ENCODE measurements at regions not wholly inside any gene's neighbourhood (a gene's known extent, or its start where the extent isn't known, plus 50 kb on each side); places are given as distances from the start of the nearest gene placed in this dataset.

DNA sequence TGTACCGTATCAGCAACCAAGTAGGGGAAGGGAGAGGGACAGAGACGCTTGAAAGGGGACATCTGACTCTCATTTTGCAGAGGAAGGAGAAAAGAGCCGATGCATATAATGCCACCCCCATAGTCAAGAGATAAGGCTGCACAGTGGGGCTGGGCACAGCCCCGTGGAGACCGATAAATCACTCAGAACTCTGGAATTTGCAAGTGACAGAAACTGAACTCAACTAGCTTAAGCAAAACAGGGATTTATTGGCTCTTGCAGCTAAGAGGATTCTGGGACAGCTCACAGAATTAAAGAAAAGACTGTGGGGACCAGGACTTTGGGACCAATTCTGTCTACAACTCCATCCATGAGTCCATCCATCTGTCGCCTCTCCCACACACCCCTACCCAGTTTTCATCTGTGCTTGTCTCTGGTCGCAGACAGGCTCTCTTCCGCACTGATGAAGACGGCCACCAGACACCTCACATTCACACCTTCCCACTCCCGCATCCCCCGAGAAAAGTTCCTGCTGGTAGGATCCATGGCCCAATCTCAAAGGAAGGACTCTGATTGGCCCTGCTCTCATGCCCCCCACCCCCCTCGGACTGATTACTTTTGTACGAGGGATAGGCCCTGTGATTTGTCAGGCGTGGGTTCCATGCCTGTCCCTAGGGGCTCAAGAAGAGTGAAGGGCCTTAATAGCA, 105.9 kb upstream of the RPL38 start:
- Mint-ChIP-seq H3K4me3 (no peak overlapping the region), H3K36me3 (ENCODE audit: low read depth) (no peaks in the 10 kb centered on the region), H3K27me3 (peaks cover 13% of the 10 kb centered on the region), H3K4me1 (no peaks in the 10 kb centered on the region), H3K27ac (no peak overlapping the region), H3K9me3 (no peaks in the 10 kb centered on the region)
- no peak for DNase-seq
- intact Hi-C loops (cut with micrococcal nuclease), result no loop called here

DNA sequence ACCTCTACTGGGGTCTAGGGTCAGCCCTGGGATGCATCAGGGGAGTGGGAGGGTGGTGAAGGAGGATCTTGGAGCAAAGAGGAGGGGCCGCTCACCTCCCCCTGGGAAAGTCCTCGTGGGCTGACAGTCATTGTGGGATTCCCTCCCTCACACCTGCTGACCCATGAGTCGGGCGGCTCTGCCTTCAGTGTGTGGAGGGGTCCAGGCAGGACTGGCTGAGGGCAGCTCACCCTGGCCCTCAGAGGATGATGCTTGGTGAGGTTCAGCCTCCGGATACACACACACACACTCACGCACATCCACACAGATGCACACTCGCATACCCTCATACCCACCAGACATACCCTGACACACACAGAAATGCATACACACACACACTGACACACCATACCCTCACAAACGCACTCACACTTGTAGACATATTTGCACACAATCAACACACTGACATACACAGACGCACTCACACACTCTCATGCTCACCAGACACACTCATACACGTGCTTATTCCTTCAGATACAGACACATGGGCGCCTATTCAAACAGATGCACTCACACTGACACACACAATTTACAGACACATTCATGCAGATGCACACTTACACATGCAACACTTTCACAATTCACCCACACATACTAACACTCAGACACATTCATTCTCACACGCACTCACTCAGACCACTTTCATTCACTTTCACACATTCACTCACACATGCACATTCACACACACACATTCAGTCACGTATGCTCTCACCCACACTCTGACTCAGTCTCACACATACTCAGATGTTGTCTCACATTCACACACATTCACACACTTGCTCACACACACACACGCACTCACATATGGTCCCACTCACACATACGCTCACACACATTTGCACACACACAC, 105.1 kb upstream of the RPL38 start:
- Mint-ChIP-seq H3K36me3 (ENCODE audit: low read depth) (no peaks in the 10 kb centered on the region), H3K4me1 (no peaks in the 10 kb centered on the region), H3K27ac (no peak overlapping the region), H3K27me3 (peaks cover 13% of the 10 kb centered on the region), H3K9me3 (no peaks in the 10 kb centered on the region), H3K4me3 (no peak overlapping the region)
- intact Hi-C loops (cut with micrococcal nuclease), result no loop called here
- no peak for DNase-seq

DNA sequence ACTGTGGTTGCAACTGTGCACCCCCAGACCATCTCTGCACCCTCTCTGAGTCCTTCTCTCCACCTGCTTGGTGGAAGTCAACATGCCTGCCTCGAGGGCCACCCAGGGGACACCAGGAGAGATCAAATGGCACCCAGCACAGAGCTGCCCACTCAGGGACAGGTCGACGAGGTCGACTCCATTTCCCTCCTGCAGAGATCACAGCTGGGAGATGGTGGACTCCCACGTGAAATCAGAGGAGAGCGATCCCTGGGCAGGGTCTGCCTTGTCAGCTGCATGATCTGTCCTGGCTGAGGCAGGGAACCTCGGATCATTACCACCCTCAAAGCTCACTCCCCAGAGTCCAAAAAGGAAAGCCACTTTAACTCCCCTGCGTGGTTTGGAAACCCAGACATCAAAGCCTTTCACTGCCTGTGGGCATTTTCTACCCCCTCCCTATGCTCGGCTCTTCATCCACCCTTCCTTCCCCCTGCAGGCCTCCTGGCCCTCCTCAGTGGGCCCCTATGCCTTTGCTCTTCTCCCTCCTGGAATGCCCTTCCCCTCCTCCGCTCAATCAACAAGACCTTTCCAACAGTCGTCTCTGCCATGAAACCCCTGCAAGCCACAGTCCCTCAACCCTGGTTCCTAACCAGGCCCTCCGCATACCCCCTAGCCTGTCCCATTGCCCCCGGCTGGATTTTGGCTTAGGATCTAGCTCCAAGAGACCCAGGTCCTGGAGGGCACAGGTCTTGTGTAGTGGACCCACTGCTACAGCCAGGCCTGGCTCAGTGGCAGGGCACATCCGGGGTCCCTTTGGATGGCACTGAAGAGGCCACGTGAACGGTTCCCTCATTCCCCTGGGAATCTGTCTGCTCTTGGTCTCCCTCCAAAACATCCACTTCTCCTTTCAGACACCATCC, 103.8 kb upstream of the RPL38 start:
- H3K27ac Mint-ChIP-seq, result no peak overlapping the region
- no peaks in the 10 kb centered on the region for H3K9me3 Mint-ChIP-seq
- peaks cover 7% of the 10 kb centered on the region for H3K27me3 Mint-ChIP-seq
- no peaks in the 10 kb centered on the region for H3K36me3 Mint-ChIP-seq (ENCODE audit: low read depth)
- no peaks in the 10 kb centered on the region for H3K4me1 Mint-ChIP-seq
- intact Hi-C loops (cut with micrococcal nuclease), result no loop called here
- no peak for DNase-seq
- no peak overlapping the region for H3K4me3 Mint-ChIP-seq

DNA sequence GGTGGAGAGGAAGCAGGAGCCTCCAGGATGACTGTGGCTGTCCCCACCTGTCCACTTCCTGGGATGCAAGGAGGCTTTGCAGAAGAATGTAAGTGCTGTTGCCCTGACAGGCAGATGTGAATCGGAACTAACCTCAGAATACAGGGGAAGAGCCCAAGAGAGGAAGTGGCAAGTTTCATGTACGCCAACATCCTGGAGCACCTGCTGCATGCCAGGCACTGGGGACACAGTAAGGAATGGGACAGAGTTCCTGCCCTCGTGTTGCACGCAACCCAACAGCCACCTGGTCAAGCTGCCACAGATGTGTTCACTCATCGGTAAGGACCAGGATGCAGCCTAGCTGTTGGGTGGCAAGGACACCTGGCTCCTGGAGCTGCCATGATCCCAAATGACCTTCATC, 98.6 kb upstream of the RPL38 start:
- H3K4me3 Mint-ChIP-seq, result no peak overlapping the region
- intact Hi-C loops (cut with micrococcal nuclease), result no loop called here
- H3K9me3 Mint-ChIP-seq, result no peaks in the 10 kb centered on the region
- H3K36me3 Mint-ChIP-seq (ENCODE audit: low read depth), result no peaks in the 10 kb centered on the region
- H3K27me3 Mint-ChIP-seq, result peaks cover 4% of the 10 kb centered on the region
- DNase-seq, result no peak
- H3K4me1 Mint-ChIP-seq, result no peaks in the 10 kb centered on the region
- no peak overlapping the region for H3K27ac Mint-ChIP-seq

DNA sequence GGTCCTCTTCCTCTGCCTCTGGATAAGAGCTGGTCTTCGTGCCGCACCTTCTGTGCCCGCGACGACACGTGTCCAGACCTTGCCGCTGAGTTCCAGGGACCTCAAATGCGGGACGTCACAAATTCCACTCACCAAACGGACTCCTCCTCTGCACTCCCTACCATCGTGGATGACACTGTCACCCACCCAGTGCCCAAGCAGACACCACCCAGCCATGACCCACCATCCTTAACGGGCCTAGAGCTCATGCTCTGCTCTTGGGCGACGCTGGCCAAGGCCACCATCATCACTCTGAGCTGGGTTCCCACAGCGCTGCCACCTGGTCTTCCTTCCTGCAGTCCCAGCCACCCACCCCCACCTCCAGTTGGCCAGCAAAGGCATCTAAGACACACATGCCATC, 96.4 kb upstream of the RPL38 start:
- intact Hi-C loops (cut with micrococcal nuclease), result no loop called here
- Mint-ChIP-seq H3K36me3 (ENCODE audit: low read depth) (no peaks in the 10 kb centered on the region), H3K4me3 (no peak overlapping the region)

DNA sequence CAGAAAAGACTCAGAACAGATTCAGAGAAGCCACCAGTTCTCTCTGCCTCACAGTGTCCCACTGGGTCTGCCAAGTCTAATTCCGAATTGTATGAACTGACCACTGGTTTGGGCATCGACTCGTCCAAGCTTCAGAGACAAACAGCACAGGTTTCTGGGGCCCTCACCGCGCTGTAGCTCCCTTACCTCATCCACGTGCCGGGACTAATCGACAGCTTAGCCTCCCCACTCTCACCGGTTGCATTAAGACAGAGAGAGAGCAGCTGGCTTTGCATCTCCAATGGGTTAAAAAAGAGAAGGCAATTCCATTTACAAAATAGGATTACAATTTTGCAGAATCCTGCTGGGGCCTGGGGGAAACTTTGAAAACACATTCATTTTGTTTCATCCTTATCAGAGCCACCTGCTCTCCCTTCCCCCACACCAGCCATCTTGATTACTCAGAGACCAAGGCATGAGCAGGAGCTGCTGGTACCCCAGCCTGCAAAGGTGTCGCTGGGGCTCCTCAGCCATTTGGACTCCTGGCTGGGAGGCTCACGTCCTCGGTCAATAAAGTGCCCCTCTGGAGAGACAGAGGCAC, 95.3 kb upstream of the RPL38 start:
- Mint-ChIP-seq H3K9me3 (no peaks in the 10 kb centered on the region), H3K27ac (no peak overlapping the region), H3K4me1 (no peaks in the 10 kb centered on the region), H3K4me3 (no peak overlapping the region), H3K36me3 (ENCODE audit: low read depth) (no peaks in the 10 kb centered on the region), H3K27me3 (peaks cover 2% of the 10 kb centered on the region)
- intact Hi-C loops (cut with micrococcal nuclease), result no loop called here
- DNase-seq, result no peak

More for the DNA sequence above, 96.4 kb upstream of the RPL38 start:
- Mint-ChIP-seq H3K27ac (no peak overlapping the region), H3K4me1 (no peaks in the 10 kb centered on the region), H3K9me3 (no peaks in the 10 kb centered on the region), H3K27me3 (peaks cover 4% of the 10 kb centered on the region)
- no peak for DNase-seq

DNA sequence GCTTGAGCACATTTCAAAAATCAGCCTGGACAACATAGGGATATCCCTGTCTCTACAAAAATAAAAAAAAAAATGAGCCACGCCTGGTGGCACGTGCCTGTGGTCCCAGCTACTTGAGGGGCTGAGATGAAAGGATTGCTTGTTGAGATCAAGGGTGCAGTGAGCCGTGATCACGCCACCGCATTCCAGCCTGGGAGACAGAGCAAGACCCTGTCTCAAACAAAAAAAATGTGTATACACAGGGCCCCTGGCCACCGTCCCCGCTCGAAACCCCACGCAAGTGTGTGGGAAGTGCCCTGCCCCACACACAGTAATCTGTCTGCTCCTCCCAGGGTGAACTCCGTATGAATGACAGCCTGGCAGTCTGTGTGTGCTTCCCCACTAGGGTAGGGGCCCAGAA, 93.0 kb upstream of the RPL38 start:
- no peak overlapping the region for H3K27ac Mint-ChIP-seq
- H3K4me1 Mint-ChIP-seq, result no peaks in the 10 kb centered on the region
- intact Hi-C loops (cut with micrococcal nuclease), result no loop called here
- H3K9me3 Mint-ChIP-seq, result no peaks in the 10 kb centered on the region
- no peak overlapping the region for H3K4me3 Mint-ChIP-seq
- no peaks in the 10 kb centered on the region for H3K36me3 Mint-ChIP-seq (ENCODE audit: low read depth)
- DNase-seq, result no peak
- H3K27me3 Mint-ChIP-seq, result peaks cover 2% of the 10 kb centered on the region

DNA sequence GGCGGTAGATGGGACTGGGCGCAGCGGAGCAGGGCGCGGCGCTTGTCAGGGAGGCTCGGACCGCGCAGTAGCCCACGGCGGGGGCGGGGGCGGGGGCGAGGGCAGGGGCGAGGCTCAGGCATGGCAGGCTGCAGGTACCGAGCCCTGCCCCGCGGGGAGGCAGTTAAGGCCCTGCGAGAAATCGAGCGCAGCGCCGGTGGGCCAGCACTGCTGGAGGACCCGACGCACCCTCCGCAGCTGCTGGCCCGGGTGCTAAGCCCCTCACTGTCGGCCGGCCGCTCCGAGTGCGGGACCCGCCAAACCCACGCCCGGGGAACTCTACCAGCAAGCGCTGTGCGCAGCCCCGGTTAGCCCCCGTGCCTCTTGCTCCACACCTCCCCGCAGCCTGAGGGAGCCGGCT, 90.2 kb upstream of the RPL38 start:
- Mint-ChIP-seq H3K4me1 (no peaks in the 10 kb centered on the region), H3K27me3 (peaks cover 4% of the 10 kb centered on the region), H3K4me3 (no peak overlapping the region), H3K27ac (no peak overlapping the region), H3K9me3 (no peaks in the 10 kb centered on the region), H3K36me3 (ENCODE audit: low read depth) (no peaks in the 10 kb centered on the region)
- intact Hi-C loops (cut with micrococcal nuclease), result no loop called here
- no peak for DNase-seq

DNA sequence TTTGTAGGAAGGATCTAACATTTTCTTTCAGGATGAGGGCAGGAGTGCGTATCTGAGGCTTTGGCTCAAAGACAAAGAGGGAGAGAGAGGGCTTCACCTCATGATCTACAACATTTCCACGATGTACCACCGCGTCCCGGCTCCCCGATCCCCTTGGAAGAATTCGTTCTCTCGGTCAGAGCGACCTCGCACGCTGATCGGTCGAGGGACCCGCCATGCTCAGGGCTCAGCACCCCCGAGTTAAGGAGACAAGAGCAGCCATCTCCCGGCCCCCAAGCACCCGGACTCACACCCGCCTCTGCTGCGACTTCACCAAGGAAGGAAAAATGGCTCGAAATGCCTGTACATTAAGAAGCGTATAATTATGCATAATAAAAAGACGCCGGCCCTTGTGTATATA, 89.5 kb upstream of the RPL38 start:
- H3K27ac Mint-ChIP-seq, result no peak overlapping the region
- intact Hi-C loops (cut with micrococcal nuclease), result no loop called here
- peaks cover 4% of the 10 kb centered on the region for H3K27me3 Mint-ChIP-seq
- H3K4me1 Mint-ChIP-seq, result no peaks in the 10 kb centered on the region
- no peak for DNase-seq
- no peak overlapping the region for H3K4me3 Mint-ChIP-seq
- no peaks in the 10 kb centered on the region for H3K9me3 Mint-ChIP-seq
- H3K36me3 Mint-ChIP-seq (ENCODE audit: low read depth), result no peaks in the 10 kb centered on the region

DNA sequence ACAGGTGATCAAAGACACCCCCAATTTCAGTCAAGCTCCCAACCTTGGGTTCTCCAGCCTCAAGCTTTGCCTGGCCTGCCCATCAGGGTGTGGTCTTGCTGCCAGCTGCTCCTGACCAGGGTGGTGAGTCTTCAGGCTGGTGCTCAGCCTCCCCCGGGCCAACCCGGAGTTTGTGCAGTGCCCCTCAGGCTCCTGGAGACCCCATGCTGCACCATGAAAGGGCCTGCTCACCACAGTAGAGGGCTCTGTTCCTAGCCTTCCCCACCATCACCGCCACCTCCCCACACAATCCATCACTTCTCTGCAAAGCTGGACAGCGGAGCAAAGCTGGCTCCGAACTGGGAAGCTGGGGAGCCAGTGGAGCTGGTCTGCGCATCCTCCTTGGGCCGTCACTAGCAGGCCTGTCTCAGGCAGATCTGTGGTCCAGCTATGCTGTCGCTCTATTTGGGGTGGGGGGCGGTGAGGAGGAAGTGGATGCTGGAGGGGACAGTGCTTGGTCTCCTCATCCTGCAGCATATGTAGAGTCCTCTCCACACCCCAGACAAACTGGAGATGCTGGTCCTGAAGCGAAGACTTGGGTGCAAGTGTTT, 88.5 kb upstream of the RPL38 start:
- intact Hi-C loops (cut with micrococcal nuclease), result no loop called here

DNA sequence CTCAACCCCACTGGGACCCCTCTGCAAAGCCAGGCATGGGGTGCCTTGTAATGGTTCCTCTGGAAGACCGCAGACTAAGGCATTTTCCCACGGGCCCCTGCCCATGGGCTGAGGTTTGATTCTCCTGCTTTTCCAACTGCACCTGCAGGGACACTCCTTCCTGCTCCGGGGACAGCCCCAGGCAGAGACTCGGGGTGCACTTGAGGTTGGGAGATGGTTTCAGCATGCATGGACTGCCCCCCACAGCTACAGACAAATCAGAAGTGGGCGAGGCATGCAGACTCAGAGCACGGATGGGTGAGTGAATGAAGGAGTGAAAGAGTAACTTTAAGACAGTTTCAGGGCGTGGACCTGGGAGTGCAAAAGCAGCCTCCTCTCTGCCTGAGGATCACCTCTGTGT, 87.9 kb upstream of the RPL38 start:
- intact Hi-C loops (cut with micrococcal nuclease), result no loop called here
- no peaks in the 10 kb centered on the region for H3K36me3 Mint-ChIP-seq (ENCODE audit: low read depth)
- H3K27ac Mint-ChIP-seq, result no peak overlapping the region
- no peaks in the 10 kb centered on the region for H3K9me3 Mint-ChIP-seq
- no peak for DNase-seq
- H3K27me3 Mint-ChIP-seq, result peaks cover 4% of the 10 kb centered on the region
- no peak overlapping the region for H3K4me3 Mint-ChIP-seq
- no peaks in the 10 kb centered on the region for H3K4me1 Mint-ChIP-seq

More for the DNA sequence above, 88.5 kb upstream of the RPL38 start:
- no peaks in the 10 kb centered on the region for H3K36me3 Mint-ChIP-seq (ENCODE audit: low read depth)
- H3K27ac Mint-ChIP-seq, result no peak overlapping the region
- peaks cover 4% of the 10 kb centered on the region for H3K27me3 Mint-ChIP-seq
- no peak overlapping the region for H3K4me3 Mint-ChIP-seq
- no peaks in the 10 kb centered on the region for H3K9me3 Mint-ChIP-seq
- H3K4me1 Mint-ChIP-seq, result no peaks in the 10 kb centered on the region
- DNase-seq, result no peak

DNA sequence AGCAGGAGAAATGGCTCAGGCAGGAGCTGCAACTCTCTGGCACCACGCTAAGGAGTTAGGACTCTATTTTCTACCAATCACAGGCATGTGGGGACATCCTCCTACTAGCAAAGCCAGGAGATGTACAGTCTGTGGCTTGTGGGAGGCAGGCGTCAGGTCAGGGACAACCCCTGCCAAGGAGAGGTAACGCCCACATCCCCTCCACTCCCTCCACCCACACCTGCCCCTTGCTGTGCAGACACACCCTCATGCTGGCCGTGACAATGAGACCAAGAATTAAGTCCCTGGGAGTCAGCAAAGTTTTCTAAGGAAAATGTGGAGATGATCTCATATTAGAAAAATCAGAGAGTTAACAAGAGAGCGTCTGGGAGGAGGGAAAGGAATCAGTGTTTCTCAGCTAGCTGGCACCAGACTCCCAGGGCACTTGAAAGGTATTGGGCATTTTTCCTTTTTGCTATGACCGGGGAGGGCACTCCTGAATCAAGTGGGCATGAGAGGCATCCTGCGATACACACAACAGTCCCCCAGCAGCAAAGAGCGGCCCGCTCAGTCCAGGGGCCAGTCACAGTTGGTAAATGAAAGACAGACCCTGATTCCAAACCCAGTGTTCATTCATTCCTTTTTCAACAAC, 87.3 kb upstream of the RPL38 start:
- no peaks in the 10 kb centered on the region for H3K4me1 Mint-ChIP-seq
- H3K27me3 Mint-ChIP-seq, result peaks cover 4% of the 10 kb centered on the region
- no peak overlapping the region for H3K27ac Mint-ChIP-seq
- H3K9me3 Mint-ChIP-seq, result no peaks in the 10 kb centered on the region
- intact Hi-C loops (cut with micrococcal nuclease), result no loop called here
- no peaks in the 10 kb centered on the region for H3K36me3 Mint-ChIP-seq (ENCODE audit: low read depth)
- DNase-seq, result no peak
- no peak overlapping the region for H3K4me3 Mint-ChIP-seq

DNA sequence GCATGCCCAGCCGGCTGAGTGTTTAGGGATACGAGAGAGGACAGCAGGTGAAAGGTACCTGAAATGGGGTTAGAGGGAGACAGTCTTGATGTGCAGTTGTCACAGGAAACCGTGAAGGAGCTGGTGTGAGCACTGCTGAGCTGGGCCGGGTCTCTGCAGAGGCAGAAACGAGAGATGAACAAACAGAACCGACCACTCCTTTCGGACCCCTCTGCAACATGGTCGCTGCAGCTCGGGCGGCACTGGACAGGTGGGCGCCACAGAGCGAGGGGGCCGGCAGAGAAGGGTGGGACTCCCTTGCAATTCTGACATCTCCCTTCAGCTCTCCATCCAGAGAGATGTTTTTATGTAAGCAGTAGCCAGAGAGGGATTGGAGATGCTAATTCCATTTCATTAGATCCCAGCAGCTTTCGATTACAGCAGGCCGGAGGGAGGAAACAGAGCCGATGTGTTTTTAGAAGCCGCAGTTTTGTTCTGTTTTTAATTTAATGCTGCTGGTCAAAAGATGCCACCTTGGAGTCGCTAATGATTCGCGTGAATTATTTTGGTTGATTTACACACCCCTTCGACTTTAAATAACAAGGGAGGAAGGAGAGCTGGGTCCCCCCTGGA, 86.3 kb upstream of the RPL38 start:
- no peak for DNase-seq
- Mint-ChIP-seq H3K27ac (no peak overlapping the region), H3K4me1 (no peaks in the 10 kb centered on the region), H3K36me3 (ENCODE audit: low read depth) (no peaks in the 10 kb centered on the region), H3K9me3 (no peaks in the 10 kb centered on the region), H3K4me3 (no peak overlapping the region), H3K27me3 (peaks cover 4% of the 10 kb centered on the region)
- intact Hi-C loops (cut with micrococcal nuclease), result no loop called here

Measured in activated CD4-positive, alpha-beta T cell treated with anti-CD3 and anti-CD28 coated beads, Interleukin-2, amount 10 ng/mL, durations not matched to agents 24 days and 14 days (primary cell).